Skeletal muscle satellite cell (primary cell): ENCODE measurements at regions not wholly inside any gene's neighbourhood (a gene's known extent, or its start where the extent isn't known, plus 50 kb on each side); places are given as distances from the start of the nearest gene placed in this dataset.

Experiments used
- H3K27me3 ChIP-seq: 2 replicates; pipeline ENCODE4 v1.7.0; 2013; ENCODE audit warnings: low read length; ENCODE audit not compliant: control insufficient read depth, insufficient read depth
- H3K36me3 ChIP-seq: 2 replicates; pipeline ENCODE4 v1.7.0; 2013; ENCODE audit warnings: mild to moderate bottlenecking, control low read depth, low read length; ENCODE audit not compliant: insufficient read depth
- H3K4me1 ChIP-seq: 2 replicates; pipeline ENCODE4 v1.7.0; 2013; ENCODE audit warnings: low read length; ENCODE audit not compliant: control insufficient read depth, insufficient read depth
- H3K4me2 ChIP-seq: 2 replicates; pipeline ENCODE4 v1.7.0; 2013; ENCODE audit warnings: mild to moderate bottlenecking, low read length
- H3K4me3 ChIP-seq: 2 replicates; pipeline ENCODE4 v1.7.0; 2013; ENCODE audit warnings: low read length
- H3K9ac ChIP-seq: 2 replicates; pipeline ENCODE4 v1.7.0; 2013; ENCODE audit warnings: mild to moderate bottlenecking, low read depth, low read length, moderate library complexity
- H3K9me3 ChIP-seq: replicated peaks from 2 replicates; pipeline ENCODE4 v1.7.0; 2013; ENCODE audit warnings: mild to moderate bottlenecking, control low read depth, low read length

GRCh38 chr14:58836303-58836974 is 198.7 kb downstream of the DACT1 start:
- no peaks in the 10 kb centered on the region for H3K36me3 ChIP-seq
- H3K27me3 ChIP-seq: no peaks in the 10 kb centered on the region
- H3K4me2 ChIP-seq: no peak overlapping the region
- no peak overlapping the region for H3K4me3 ChIP-seq
- H3K4me1 ChIP-seq: no peaks in the 10 kb centered on the region
- no peaks in the 10 kb centered on the region for H3K9me3 ChIP-seq
- H3K9ac ChIP-seq: no peak overlapping the region

GRCh38 chr14:58839233-58839632 is 201.5 kb downstream of the DACT1 start:
- no peak overlapping the region for H3K4me2 ChIP-seq
- H3K9me3 ChIP-seq: no peaks in the 10 kb centered on the region
- H3K4me1 ChIP-seq: no peaks in the 10 kb centered on the region
- H3K36me3 ChIP-seq: no peaks in the 10 kb centered on the region
- no peaks in the 10 kb centered on the region for H3K27me3 ChIP-seq
- no peak overlapping the region for H3K4me3 ChIP-seq
- H3K9ac ChIP-seq: no peak overlapping the region

- Histone ChIP-seq H3K36me3 (no peaks in the 10 kb centered on the region), H3K9ac (no peak overlapping the region), H3K4me2 (no peak overlapping the region), H3K9me3 (no peaks in the 10 kb centered on the region), H3K4me3 (no peak overlapping the region), H3K27me3 (no peaks in the 10 kb centered on the region), H3K4me1 (no peaks in the 10 kb centered on the region)
These were observed 206.8 kb downstream of the DACT1 start for GRCh38 chr14:58844544-58844943.

GRCh38 chr14:58846682-58847465 is 209.1 kb downstream of the DACT1 start:
- Histone ChIP-seq H3K9me3 (no peaks in the 10 kb centered on the region), H3K4me1 (no peaks in the 10 kb centered on the region), H3K9ac (no peak overlapping the region), H3K27me3 (no peaks in the 10 kb centered on the region), H3K36me3 (no peaks in the 10 kb centered on the region), H3K4me2 (no peak overlapping the region), H3K4me3 (no peak overlapping the region)

- Histone ChIP-seq H3K36me3 (no peaks in the 10 kb centered on the region), H3K27me3 (no peaks in the 10 kb centered on the region), H3K4me1 (no peaks in the 10 kb centered on the region), H3K9ac (no peak overlapping the region), H3K4me3 (no peak overlapping the region), H3K9me3 (no peaks in the 10 kb centered on the region), H3K4me2 (no peak overlapping the region)
These were observed 210.6 kb downstream of the DACT1 start for GRCh38 chr14:58848365-58848764.

- Histone ChIP-seq H3K9me3 (no peaks in the 10 kb centered on the region), H3K9ac (no peak overlapping the region), H3K4me2 (no peak overlapping the region), H3K27me3 (no peaks in the 10 kb centered on the region), H3K4me3 (no peak overlapping the region), H3K4me1 (no peaks in the 10 kb centered on the region), H3K36me3 (no peaks in the 10 kb centered on the region)
These were observed 211.8 kb downstream of the DACT1 start for GRCh38 chr14:58849601-58850000.

- H3K9me3 ChIP-seq: no peaks in the 10 kb centered on the region
- H3K36me3 ChIP-seq: no peaks in the 10 kb centered on the region
- H3K9ac ChIP-seq: no peak overlapping the region
- H3K27me3 ChIP-seq: no peaks in the 10 kb centered on the region
- no peak overlapping the region for H3K4me3 ChIP-seq
- H3K4me2 ChIP-seq: no peak overlapping the region
- H3K4me1 ChIP-seq: no peaks in the 10 kb centered on the region
These were observed 212.2 kb downstream of the DACT1 start for GRCh38 chr14:58850011-58850410.

GRCh38 chr14:58861586-58861985 is 223.8 kb downstream of the DACT1 start:
- no peak overlapping the region for H3K9ac ChIP-seq
- no peaks in the 10 kb centered on the region for H3K36me3 ChIP-seq
- no peak overlapping the region for H3K4me2 ChIP-seq
- no peaks in the 10 kb centered on the region for H3K9me3 ChIP-seq
- H3K4me3 ChIP-seq: no peak overlapping the region
- H3K27me3 ChIP-seq: no peaks in the 10 kb centered on the region
- peaks cover 30% of the 10 kb centered on the region for H3K4me1 ChIP-seq

GRCh38 chr14:58862416-58863160 is 224.8 kb downstream of the DACT1 start:
- H3K4me2 ChIP-seq: no peak overlapping the region
- H3K36me3 ChIP-seq: no peaks in the 10 kb centered on the region
- no peak overlapping the region for H3K4me3 ChIP-seq
- H3K4me1 ChIP-seq: peaks cover 30% of the 10 kb centered on the region
- H3K9ac ChIP-seq: no peak overlapping the region
- no peaks in the 10 kb centered on the region for H3K27me3 ChIP-seq
- no peaks in the 10 kb centered on the region for H3K9me3 ChIP-seq

- Histone ChIP-seq H3K4me1 (peaks cover 30% of the 10 kb centered on the region), H3K27me3 (no peaks in the 10 kb centered on the region), H3K4me2 (no peak overlapping the region), H3K36me3 (no peaks in the 10 kb centered on the region), H3K9me3 (no peaks in the 10 kb centered on the region), H3K4me3 (no peak overlapping the region), H3K9ac (no peak overlapping the region)
These were observed 226.0 kb downstream of the DACT1 start for GRCh38 chr14:58863661-58864345.
